AG09319 (cell line): ENCODE measurements at regions not wholly inside any gene's neighbourhood (a gene's known extent, or its start where the extent isn't known, plus 50 kb on each side); places are given as distances from the start of the nearest gene placed in this dataset.

Source experiments
- DNase-seq: peaks from one replicate; pipeline ENCODE4 v3.0.0-alpha.2; 2010; ENCODE audit warnings: low read depth; ENCODE audit errors: extremely low read depth
- TF ChIP-seq, protein P1 (sequence below): IDR thresholded peaks from 2 replicates; pipeline ENCODE4 v1.5.1; 2011; ENCODE audit warnings: low read depth, mild to moderate bottlenecking, inconsistent platforms, low read length, moderate library complexity

DNA sequence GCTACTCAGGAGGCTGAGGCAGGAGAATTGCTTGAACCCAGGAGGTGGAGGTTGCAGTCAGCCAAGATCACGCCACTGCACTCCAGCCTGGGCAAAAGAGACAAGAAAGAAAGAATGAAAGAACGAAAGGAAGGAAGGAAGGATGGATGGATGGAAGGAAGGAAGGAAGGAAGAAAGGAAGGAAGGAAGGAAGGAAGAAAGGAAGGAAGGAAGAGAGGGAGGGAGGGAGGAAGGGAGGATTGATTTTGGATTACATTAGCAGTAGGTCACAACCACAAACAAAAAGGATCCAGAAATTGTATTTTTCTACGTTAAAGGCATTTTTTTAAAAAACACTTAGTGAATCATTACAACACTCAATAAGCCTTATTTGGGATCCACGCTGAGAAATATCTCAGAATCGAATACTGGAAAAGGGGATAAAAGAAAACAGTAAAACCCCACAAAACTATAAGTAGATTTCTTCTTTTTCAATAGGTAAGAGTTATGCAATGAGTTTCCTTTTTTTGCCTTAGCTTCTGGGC is 136.9 kb upstream of the FREM1 start:
- TF ChIP-seq, protein P1, sequence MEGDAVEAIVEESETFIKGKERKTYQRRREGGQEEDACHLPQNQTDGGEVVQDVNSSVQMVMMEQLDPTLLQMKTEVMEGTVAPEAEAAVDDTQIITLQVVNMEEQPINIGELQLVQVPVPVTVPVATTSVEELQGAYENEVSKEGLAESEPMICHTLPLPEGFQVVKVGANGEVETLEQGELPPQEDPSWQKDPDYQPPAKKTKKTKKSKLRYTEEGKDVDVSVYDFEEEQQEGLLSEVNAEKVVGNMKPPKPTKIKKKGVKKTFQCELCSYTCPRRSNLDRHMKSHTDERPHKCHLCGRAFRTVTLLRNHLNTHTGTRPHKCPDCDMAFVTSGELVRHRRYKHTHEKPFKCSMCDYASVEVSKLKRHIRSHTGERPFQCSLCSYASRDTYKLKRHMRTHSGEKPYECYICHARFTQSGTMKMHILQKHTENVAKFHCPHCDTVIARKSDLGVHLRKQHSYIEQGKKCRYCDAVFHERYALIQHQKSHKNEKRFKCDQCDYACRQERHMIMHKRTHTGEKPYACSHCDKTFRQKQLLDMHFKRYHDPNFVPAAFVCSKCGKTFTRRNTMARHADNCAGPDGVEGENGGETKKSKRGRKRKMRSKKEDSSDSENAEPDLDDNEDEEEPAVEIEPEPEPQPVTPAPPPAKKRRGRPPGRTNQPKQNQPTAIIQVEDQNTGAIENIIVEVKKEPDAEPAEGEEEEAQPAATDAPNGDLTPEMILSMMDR = no peak
- DNase-seq = no peak

DNA sequence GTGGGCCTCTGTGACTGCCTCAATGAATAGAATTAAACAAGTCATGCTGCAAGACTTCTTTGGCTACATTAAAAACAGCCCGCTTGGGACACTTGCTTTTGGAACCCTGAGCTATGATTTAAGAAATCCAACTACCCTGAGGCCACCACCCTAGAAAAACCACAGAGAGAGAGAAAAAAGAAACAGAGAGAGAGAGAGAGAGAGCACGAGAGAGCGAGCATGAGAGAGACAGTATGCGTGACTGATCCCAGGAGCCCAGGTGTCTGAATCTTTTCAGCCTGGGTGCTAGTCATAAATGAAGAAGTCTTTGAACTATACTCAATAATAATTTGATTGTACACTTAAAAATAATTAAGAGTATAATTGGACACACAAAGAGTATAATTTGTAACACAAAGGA is 123.1 kb upstream of the FREM1 start:
- DNase-seq = no peak
- TF ChIP-seq, protein P1 = no peak

DNA sequence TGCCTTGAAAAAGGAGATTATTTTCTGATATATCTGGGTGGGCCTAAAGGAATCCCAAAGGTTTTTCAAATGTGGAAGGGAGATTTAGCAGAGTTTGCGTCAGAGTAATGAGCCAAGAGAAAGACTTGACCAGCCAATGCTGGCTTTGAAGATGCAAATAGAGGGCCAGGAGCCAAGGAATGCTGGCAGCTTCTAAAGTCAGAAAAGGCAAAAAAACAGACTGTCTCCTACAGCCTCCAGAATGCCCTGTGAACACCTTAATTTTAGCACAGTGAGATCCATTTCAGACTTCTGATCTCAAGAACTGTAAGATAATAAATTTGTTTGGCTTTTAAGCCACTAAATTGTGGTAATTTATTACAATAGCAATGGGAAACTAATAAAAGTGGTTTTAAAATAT is 122.6 kb upstream of the FREM1 start:
- DNase-seq = no peak
- TF ChIP-seq, protein P1 = no peak

DNA sequence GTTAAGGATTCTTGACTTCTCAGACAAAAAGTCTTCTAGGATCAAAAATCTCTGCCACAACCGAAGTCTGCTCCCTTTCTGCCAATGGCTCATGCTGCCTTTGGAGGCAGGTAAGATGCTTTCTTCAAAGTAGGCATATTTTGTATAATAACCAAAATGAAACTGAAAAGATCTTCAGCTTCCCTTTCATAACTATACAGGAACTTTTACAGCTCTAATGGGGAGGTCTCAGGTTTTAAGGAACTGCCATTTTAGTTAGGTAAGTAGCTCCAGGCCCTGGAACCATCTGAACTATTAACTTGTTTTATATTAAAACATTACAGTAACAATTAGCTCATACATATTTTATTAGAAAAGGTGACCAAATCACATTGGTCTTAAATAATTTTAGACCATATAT is 110.9 kb upstream of the FREM1 start:
- no peak for DNase-seq
- TF ChIP-seq, protein P1 = no peak

DNA sequence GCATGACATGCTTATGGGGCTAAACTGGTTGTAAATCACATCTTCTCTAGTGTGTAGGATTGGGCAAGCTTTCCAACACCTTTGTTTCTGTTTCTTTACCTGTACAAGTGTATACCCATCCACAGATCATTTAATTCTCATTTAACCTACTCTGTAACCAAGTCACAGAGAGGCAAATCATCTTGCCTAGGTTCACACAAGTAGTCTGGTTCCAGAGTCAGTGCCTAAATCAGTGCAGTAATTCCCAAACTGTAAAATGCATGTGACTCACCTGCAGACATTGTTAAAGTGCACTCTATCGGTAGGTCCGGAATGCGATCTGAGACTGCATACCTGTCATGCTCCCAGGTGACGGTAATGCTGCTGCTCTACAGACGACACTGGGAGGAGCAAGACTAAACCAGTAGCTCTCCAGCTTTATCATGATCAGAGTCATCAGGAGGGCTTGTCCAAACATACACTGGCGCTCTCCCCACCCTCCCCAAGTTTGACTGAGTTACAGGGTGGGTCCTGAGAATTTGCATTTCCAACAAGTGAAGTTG is 107.9 kb upstream of the FREM1 start:
- DNase-seq = no peak
- TF ChIP-seq, protein P1 = no peak

DNA sequence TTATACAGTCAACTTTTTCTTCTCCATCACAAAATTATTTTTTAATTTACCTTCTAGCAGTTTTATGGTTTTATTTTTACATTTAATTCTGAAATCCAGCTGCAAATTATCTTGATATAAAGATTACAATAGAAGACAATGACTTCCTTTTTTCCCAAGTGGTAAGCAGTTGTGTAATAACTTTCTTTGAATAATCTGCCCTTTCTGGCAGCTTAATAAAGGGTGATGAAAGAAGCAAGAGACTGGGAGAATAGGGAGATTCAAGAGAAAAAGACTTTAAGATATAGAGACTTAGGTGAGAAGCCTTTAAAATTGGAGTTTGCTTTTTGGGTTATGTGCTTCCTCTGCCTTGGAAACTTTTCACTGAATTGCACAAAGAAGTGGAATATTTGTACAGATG is 100.4 kb upstream of the FREM1 start:
- no peak for DNase-seq

DNA sequence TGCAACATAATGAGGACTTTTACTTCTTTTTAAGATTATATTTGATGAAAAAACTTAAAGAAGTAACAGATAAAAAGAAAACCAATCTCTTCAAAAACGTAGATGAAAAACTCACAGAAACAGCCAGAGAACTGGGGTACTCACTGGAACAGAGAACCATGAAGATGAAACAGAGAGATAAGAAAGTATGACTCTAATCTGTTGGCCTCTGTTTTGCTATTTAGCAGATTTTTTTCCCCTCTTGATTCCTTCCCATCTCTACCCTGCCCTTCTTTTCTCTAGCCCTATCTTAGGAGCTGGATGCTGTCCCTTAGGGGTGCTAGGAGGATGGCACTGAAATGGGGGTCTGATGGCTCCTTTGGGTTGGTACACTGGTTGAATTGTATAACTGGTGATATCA is 97.5 kb upstream of the FREM1 start:
- TF ChIP-seq, protein P1 = no peak
- no peak for DNase-seq

More for the DNA sequence above, 100.4 kb upstream of the FREM1 start:
- TF ChIP-seq, protein P1 = no peak
